K562 (cell line): ENCODE measurements at regions not wholly inside any gene's neighbourhood (a gene's known extent, or its start where the extent isn't known, plus 50 kb on each side); places are given as distances from the start of the nearest gene placed in this dataset.

ENCODE experiments used
- ATAC-seq: fragments of 200-7000 bp; cut with Tn5 transposase; 3 replicates; pipeline ENCODE4 v1.9.1; 2020; ENCODE audit warnings: moderate library complexity
- BruUV-seq: library from RNA; stranded (reverse); fragments of 400-500 nt; replicated peaks from 2 replicates; lab custom pipeline; 2021; lab: Mats Ljungman, UMichigan
- CTCF ChIA-PET: fragments of 300-600 bp; formaldehyde crosslinking; extraction: SDS; loops from one replicate; lab custom pipeline; 2021; ENCODE audit warnings: low intra/inter-chr PET ratio; lab: Yijun Ruan, JAX
- POLR2A ChIA-PET: fragments of 300-600, 350-650 bp; sonication (Branson Sonifier 250); formaldehyde crosslinking; extraction: SDS; loops from one replicate; lab custom pipeline; 2021; ENCODE audit warnings: antibody characterized with exemption, inconsistent platforms; lab: Yijun Ruan, JAX
- DNase-seq, 4 experiments: peaks; one replicate each; pipeline versions ENCODE4 v3.0.0 to v3.0.0-alpha.2; 2011 to 2018; ENCODE audit warnings: low spot score in 3 of 4, mixed read lengths in 3 of 4; ENCODE audit errors: extremely low read depth in 1 of 4
- FAIRE-seq: peaks from 2 replicates; lab custom pipeline; 2011; peaks lifted over from hg19 to GRCh38; lab: Jason Lieb, UNC
- H2AFZ ChIP-seq: 2 replicates; pipeline ENCODE4 v1.6.0; 2011; ENCODE audit warnings: low read depth, low read length, control low read depth, inconsistent platforms
- H3K27ac ChIP-seq: fragments of 200-600 bp; 3 replicates; pipeline ENCODE4 v1.8.0; 2011; ENCODE audit warnings: low read depth, mild to moderate bottlenecking, control low read depth, inconsistent platforms, low read length, moderate library complexity, mixed read lengths; ENCODE audit errors: extremely low read depth
- H3K27me3 ChIP-seq, 2 experiments: fragments of 300-600 bp in 1 of 2; 2 replicates in 1 of 2; 3 replicates in 1 of 2; pipeline versions ENCODE4 v1.6.0 to v1.8.0; 2011; ENCODE audit warnings: inconsistent platforms in 2 of 2, low read length in 2 of 2, mild to moderate bottlenecking in 1 of 2, mixed read lengths in 1 of 2, moderate library complexity in 1 of 2; ENCODE audit not compliant: control insufficient read depth in 2 of 2, insufficient read depth in 2 of 2
- H3K36me3 ChIP-seq: fragments of 300-600 bp; 3 replicates; pipeline ENCODE4 v1.8.0; 2011; ENCODE audit warnings: mild to moderate bottlenecking, low read length, inconsistent platforms; ENCODE audit not compliant: control insufficient read depth, insufficient read depth
- H3K4me1 ChIP-seq, 2 experiments: fragments of 200-600 bp in 1 of 2; replicated peaks in 1 of 2; 2 replicates in 1 of 2; 3 replicates in 1 of 2; pipeline versions ENCODE4 v1.5.1 to v1.8.0; 2011; ENCODE audit warnings: inconsistent platforms in 2 of 2, low read length in 2 of 2, mild to moderate bottlenecking in 1 of 2, mixed read lengths in 1 of 2, moderate library complexity in 1 of 2; ENCODE audit not compliant: control insufficient read depth in 2 of 2, insufficient read depth in 2 of 2
- H3K4me2 ChIP-seq: 2 replicates; pipeline ENCODE4 v1.6.1; 2011; ENCODE audit warnings: low read length, control low read depth, inconsistent platforms, mixed read lengths; ENCODE audit not compliant: insufficient read depth
- H3K4me3 ChIP-seq: fragments of 200-600 bp; sonication (generic), shearing (Covaris generic); 2 replicates; pipeline ENCODE4 v1.5.1; 2016; ENCODE audit warnings: control low read depth, inconsistent platforms
- H3K79me2 ChIP-seq: fragments of 200-600 bp; 3 replicates; pipeline ENCODE4 v1.8.0; 2011; ENCODE audit warnings: low read length, inconsistent platforms; ENCODE audit not compliant: control insufficient read depth, insufficient read depth
- H3K9ac ChIP-seq, 2 experiments: 2 replicates each; pipeline versions ENCODE4 v1.6.0 to v1.6.1; 2011; ENCODE audit warnings: low read depth in 2 of 2, low read length in 2 of 2, control low read depth in 1 of 2, inconsistent platforms in 1 of 2, mild to moderate bottlenecking in 1 of 2, mixed read lengths in 1 of 2; ENCODE audit not compliant: insufficient read depth in 1 of 2
- H3K9me1 ChIP-seq: one replicate; pipeline ENCODE4 v1.6.0; 2011; ENCODE audit warnings: inconsistent platforms, mild to moderate bottlenecking, low read length, moderate library complexity; ENCODE audit not compliant: control insufficient read depth, insufficient read depth
- H3K9me3 ChIP-seq: replicated peaks from 2 replicates; pipeline ENCODE4 v1.5.1; 2011; ENCODE audit warnings: low read depth, low read length, inconsistent platforms; ENCODE audit not compliant: control insufficient read depth, insufficient read depth
- H4K20me1 ChIP-seq: replicated peaks from 2 replicates; pipeline ENCODE4 v1.6.1; 2011; ENCODE audit warnings: low read length, inconsistent platforms, mixed read lengths; ENCODE audit not compliant: control insufficient read depth, insufficient read depth
- BCL6 ChIP-seq: fragments of 250-450 bp; sonication (Bioruptor Pico); IDR thresholded peaks from 2 replicates; pipeline ENCODE4 v1.4.0; 2020
- BDP1 ChIP-seq: IDR thresholded peaks from 3 replicates; pipeline ENCODE4 v1.6.1; 2011; ENCODE audit not compliant: insufficient read length, insufficient read depth
- BRD9 ChIP-seq: fragments of 450-650 bp; IDR thresholded peaks from 2 replicates; pipeline ENCODE4 v1.6.1; 2018; ENCODE audit warnings: low read depth; ENCODE audit not compliant: partially characterized antibody
- FOXK1 ChIP-seq: sonication (generic); formaldehyde crosslinking; IDR thresholded peaks from 2 replicates; pipeline ENCODE4 v1.8.0; 2022; ENCODE audit warnings: missing genetic modification reagents, mild to moderate bottlenecking, borderline replicate concordance
- GTF2E2 ChIP-seq: fragments of 200-800 bp; sonication (Bioruptor generic); IDR thresholded peaks from 2 replicates; pipeline ENCODE4 v1.6.1; 2016; ENCODE audit warnings: missing genetic modification characterization, missing compliant biosample characterization
- KAT8 ChIP-seq: fragments of 450-650 bp; IDR thresholded peaks from 2 replicates; pipeline ENCODE4 v1.6.1; 2016; ENCODE audit warnings: low read depth, mild to moderate bottlenecking
- NCOA1 ChIP-seq: fragments of 450-650 bp; IDR thresholded peaks from 2 replicates; pipeline ENCODE4 v1.6.1; 2016; ENCODE audit warnings: low read depth
- RUNX1 ChIP-seq: sonication (generic); IDR thresholded peaks from 2 replicates; pipeline ENCODE4 v1.6.1; 2016; ENCODE audit warnings: antibody characterized with exemption, low read depth
- TEAD1 ChIP-seq, 2 experiments: fragments of 450-650 bp in 1 of 2; sonication (generic) in 1 of 2; formaldehyde crosslinking; IDR thresholded peaks; 2 replicates each; pipeline versions ENCODE4 v1.4.0 to v1.8.0; 2020 to 2022; ENCODE audit warnings: mild to moderate bottlenecking in 2 of 2, missing genetic modification reagents in 1 of 2
- TOE1 ChIP-seq, 2 experiments: fragments of 450-650 bp in 1 of 2; sonication (generic) in 1 of 2; formaldehyde crosslinking in 1 of 2; IDR thresholded peaks; 2 replicates each; pipeline versions ENCODE4 v1.7.1 to v1.8.0; 2016 to 2022; ENCODE audit warnings: borderline replicate concordance in 2 of 2, mild to moderate bottlenecking in 2 of 2, antibody characterized with exemption in 1 of 2, inconsistent platforms in 1 of 2, low read depth in 1 of 2, missing genetic modification reagents in 1 of 2, moderate library complexity in 1 of 2
- ZNF57 ChIP-seq: fragments of 450-650 bp; formaldehyde crosslinking; IDR thresholded peaks from 2 replicates; pipeline ENCODE4 v1.4.0; 2020; ENCODE audit warnings: mild to moderate bottlenecking, moderate library complexity
- WGBS: fragments of 100-300 bp; shearing (Covaris generic); methylation state at CpG from one replicate; pipeline ENCODE4 v1.1.6; 2016; ENCODE audit warnings: low coverage, mixed read lengths; ENCODE audit not compliant: insufficient coverage; ENCODE audit errors: missing lambda C conversion rate; 5-methylcytosine and 5-hydroxymethylcytosine counted together
- in situ Hi-C: fragments of 300-500 bp; cut with MboI; formaldehyde crosslinking; loops from 4 replicates; pipeline ENCODE4 v1.15.0; 2018; ENCODE audit warnings: inconsistent platforms, mixed read lengths
- intact Hi-C: fragments of 100-400 bp; cut with micrococcal nuclease; formaldehyde crosslinking; loops from 2 replicates; pipeline ENCODE4 v1.14.2; 2022
- TF ChIP-seq, protein P1 (sequence below): fragments of 250-450 bp; sonication (Bioruptor Pico); IDR thresholded peaks from 2 replicates; pipeline ENCODE4 v1.6.1; 2021; ENCODE audit warnings: mild to moderate bottlenecking
- TF ChIP-seq, protein P2 (sequence below): fragments of 450-650 bp; formaldehyde crosslinking; IDR thresholded peaks from 2 replicates; pipeline ENCODE4 v1.4.0; 2020; ENCODE audit warnings: mild to moderate bottlenecking, moderate library complexity
- TF ChIP-seq, protein P3 (sequence below): sonication (generic); formaldehyde crosslinking; IDR thresholded peaks from 2 replicates; pipeline ENCODE4 v1.8.0; 2023; ENCODE audit warnings: missing genetic modification reagents, mild to moderate bottlenecking, borderline replicate concordance

DNA sequence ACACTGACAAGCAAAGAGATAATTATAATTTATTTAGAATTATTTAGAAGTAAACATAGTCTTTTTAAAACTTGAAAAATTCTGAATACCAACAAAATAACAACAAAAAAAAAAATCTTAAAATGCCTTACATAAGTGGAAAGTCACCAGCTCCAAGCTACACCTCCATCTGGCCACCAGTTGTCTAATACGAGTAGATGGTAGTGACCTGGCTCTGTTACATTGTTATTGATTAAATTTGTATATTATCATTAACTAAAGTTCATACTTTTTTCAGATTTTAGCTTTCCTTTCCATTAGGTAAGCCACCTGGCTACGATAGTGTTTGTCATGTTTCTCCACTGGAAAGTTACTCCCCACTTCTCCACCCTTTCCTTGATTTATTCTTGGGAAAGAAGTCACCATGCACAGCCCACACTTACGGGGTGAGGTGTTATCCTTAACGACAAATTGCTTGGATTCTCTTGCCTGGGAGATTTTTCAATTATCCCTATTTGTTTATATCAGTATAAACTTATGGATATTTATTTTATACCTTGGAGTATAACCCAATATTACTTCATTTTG, 464.5 kb upstream of the CHAC2 start:
- Histone ChIP-seq H2AFZ (no peak overlapping the region), H3K9me1 (no peaks in the 10 kb centered on the region), H3K27me3 (no peaks in the 10 kb centered on the region), H4K20me1 (no peaks in the 10 kb centered on the region), H3K9ac (no peak overlapping the region), H3K4me2 (no peak overlapping the region), H3K27ac (no peak overlapping the region), H3K79me2 (no peaks in the 10 kb centered on the region), H3K9me3 (no peaks in the 10 kb centered on the region), H3K4me1 (no peaks in the 10 kb centered on the region), H3K36me3 (no peaks in the 10 kb centered on the region), H3K4me3 (no peak overlapping the region)
- WGBS, result 2% methylated on average over 4 of the region's 4 CpGs
- in situ Hi-C loops, result no loop called here
- CTCF ChIA-PET, result no interaction called here
- no peak for FAIRE-seq
- TF ChIP-seq BCL6 (CRISPR knock-in tag), result no peak
- no peak for TF ChIP-seq TEAD1 (CRISPR knock-in tag; IDR thresholded peaks at IDR 0.05)
- TF ChIP-seq, protein P1, sequence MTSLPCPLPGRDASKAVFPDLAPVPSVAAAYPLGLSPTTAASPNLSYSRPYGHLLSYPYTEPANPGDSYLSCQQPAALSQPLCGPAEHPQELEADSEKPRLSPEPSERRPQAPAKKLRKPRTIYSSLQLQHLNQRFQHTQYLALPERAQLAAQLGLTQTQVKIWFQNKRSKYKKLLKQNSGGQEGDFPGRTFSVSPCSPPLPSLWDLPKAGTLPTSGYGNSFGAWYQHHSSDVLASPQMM (CRISPR knock-in tag), result no peak
- no peak for TF ChIP-seq GTF2E2
- TF ChIP-seq KAT8, result no peak
- TF ChIP-seq RUNX1, result no peak
- TF ChIP-seq, protein P2, sequence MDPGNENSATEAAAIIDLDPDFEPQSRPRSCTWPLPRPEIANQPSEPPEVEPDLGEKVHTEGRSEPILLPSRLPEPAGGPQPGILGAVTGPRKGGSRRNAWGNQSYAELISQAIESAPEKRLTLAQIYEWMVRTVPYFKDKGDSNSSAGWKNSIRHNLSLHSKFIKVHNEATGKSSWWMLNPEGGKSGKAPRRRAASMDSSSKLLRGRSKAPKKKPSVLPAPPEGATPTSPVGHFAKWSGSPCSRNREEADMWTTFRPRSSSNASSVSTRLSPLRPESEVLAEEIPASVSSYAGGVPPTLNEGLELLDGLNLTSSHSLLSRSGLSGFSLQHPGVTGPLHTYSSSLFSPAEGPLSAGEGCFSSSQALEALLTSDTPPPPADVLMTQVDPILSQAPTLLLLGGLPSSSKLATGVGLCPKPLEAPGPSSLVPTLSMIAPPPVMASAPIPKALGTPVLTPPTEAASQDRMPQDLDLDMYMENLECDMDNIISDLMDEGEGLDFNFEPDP (CRISPR knock-in tag), result no peak
- no peak for TF ChIP-seq BDP1
- no peak for TF ChIP-seq BRD9
- TF ChIP-seq, protein P3, sequence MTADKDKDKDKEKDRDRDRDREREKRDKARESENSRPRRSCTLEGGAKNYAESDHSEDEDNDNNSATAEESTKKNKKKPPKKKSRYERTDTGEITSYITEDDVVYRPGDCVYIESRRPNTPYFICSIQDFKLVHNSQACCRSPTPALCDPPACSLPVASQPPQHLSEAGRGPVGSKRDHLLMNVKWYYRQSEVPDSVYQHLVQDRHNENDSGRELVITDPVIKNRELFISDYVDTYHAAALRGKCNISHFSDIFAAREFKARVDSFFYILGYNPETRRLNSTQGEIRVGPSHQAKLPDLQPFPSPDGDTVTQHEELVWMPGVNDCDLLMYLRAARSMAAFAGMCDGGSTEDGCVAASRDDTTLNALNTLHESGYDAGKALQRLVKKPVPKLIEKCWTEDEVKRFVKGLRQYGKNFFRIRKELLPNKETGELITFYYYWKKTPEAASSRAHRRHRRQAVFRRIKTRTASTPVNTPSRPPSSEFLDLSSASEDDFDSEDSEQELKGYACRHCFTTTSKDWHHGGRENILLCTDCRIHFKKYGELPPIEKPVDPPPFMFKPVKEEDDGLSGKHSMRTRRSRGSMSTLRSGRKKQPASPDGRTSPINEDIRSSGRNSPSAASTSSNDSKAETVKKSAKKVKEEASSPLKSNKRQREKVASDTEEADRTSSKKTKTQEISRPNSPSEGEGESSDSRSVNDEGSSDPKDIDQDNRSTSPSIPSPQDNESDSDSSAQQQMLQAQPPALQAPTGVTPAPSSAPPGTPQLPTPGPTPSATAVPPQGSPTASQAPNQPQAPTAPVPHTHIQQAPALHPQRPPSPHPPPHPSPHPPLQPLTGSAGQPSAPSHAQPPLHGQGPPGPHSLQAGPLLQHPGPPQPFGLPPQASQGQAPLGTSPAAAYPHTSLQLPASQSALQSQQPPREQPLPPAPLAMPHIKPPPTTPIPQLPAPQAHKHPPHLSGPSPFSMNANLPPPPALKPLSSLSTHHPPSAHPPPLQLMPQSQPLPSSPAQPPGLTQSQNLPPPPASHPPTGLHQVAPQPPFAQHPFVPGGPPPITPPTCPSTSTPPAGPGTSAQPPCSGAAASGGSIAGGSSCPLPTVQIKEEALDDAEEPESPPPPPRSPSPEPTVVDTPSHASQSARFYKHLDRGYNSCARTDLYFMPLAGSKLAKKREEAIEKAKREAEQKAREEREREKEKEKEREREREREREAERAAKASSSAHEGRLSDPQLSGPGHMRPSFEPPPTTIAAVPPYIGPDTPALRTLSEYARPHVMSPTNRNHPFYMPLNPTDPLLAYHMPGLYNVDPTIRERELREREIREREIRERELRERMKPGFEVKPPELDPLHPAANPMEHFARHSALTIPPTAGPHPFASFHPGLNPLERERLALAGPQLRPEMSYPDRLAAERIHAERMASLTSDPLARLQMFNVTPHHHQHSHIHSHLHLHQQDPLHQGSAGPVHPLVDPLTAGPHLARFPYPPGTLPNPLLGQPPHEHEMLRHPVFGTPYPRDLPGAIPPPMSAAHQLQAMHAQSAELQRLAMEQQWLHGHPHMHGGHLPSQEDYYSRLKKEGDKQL (CRISPR knock-in tag), result no peak
- TF ChIP-seq NCOA1, result no peak
- TF ChIP-seq TOE1 (IDR thresholded peaks at IDR 0.05; ENCODE audit: borderline replicate concordance), result no peak
- no peak for TF ChIP-seq TOE1 (CRISPR knock-in tag; IDR thresholded peaks at IDR 0.05; ENCODE audit: borderline replicate concordance, low read depth)
- no peak for TF ChIP-seq FOXK1 (CRISPR knock-in tag)
- no peak for TF ChIP-seq ZNF57 (CRISPR knock-in tag)
- BruUV-seq, result no TSS peak
- POLR2A ChIA-PET, result no interaction called here
- intact Hi-C loops, result no loop called here
- DNase-seq, result no peak
- no peak for ATAC-seq
